ENCODE measurements at regions not wholly inside any gene's neighbourhood (a gene's known extent, or its start where the extent isn't known, plus 50 kb on each side); places are given as distances from the start of the nearest gene placed in this dataset.

DNA sequence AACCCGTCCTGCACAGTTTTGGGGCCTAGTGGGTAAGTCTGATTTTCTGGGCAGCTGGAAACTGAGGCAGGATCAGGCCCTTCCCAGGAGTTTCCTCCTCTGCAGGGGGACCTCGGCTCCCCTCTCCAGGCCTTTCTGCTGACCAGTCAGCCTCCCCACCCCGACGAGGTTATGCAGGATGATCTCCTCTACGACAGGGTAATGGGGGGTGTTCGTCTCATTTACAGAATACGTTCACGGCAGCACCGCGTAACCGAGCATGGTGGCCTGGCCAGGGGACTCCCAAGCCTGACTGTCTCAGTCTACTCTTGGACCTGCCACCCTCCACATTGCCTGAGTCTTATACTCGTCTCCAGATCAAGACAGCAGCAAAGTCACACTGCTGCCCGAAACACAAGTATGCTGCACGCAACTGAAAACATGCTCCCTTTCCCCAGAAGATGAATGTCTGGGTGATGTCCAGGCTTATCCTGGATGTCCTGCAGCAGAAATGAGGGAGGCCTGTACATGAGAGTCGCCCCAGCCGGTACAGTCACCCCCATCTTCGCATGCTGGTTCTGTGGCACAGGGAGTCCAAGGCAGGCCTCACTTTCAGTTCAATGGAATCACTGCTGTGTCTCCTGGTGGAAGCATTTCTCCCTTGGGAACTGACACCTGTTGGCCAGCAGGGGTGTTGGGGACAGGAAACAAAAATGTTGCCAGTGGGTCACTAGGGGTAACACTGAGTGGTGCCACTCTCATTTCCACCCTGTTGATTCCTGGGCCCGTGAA is 120.8 kb downstream of the SOX1 start:
- no peak for TF ChIP-seq CTCF (IDR thresholded peaks at IDR 0.05; ENCODE audit: unreplicated experiment in 3 of 3)
- Mint-ChIP-seq H3K27ac (no peak overlapping the region), H3K36me3 (ENCODE audit: low read depth) (no peaks in the 10 kb centered on the region), H3K4me1 (no peaks in the 10 kb centered on the region), H3K9me3 (peaks cover 16% of the 10 kb centered on the region), H3K27me3 (ENCODE audit: low read depth) (peaks cover 43% of the 10 kb centered on the region), H3K4me3 (no peak overlapping the region)

GRCh38 chr13:112188298-112188610 is 121.3 kb downstream of the SOX1 start:
- no peak overlapping the region for H3K27ac Mint-ChIP-seq
- TF ChIP-seq CTCF (IDR thresholded peaks at IDR 0.05; ENCODE audit: unreplicated experiment in 3 of 3) = no peak
- no peaks in the 10 kb centered on the region for H3K36me3 Mint-ChIP-seq (ENCODE audit: low read depth)

GRCh38 chr13:112193463-112194166 is 126.7 kb downstream of the SOX1 start:
- no peaks in the 10 kb centered on the region for H3K4me1 Mint-ChIP-seq
- TF ChIP-seq CTCF (IDR thresholded peaks at IDR 0.05; ENCODE audit: unreplicated experiment in 3 of 3) = no peak
- no peak overlapping the region for H3K27ac Mint-ChIP-seq
- H3K36me3 Mint-ChIP-seq (ENCODE audit: low read depth) = no peaks in the 10 kb centered on the region
- H3K27me3 Mint-ChIP-seq (ENCODE audit: low read depth) = peaks cover 77% of the 10 kb centered on the region
- no peak overlapping the region for H3K4me3 Mint-ChIP-seq
- H3K9me3 Mint-ChIP-seq = peaks cover 21% of the 10 kb centered on the region

More at GRCh38 chr13:112188298-112188610, 121.3 kb downstream of the SOX1 start:
- Mint-ChIP-seq H3K9me3 (peaks cover 22% of the 10 kb centered on the region), H3K27me3 (ENCODE audit: low read depth) (peaks cover 48% of the 10 kb centered on the region), H3K4me1 (no peaks in the 10 kb centered on the region), H3K4me3 (no peak overlapping the region)

GRCh38 chr13:112194167-112194530 is 127.2 kb downstream of the SOX1 start:
- no peaks in the 10 kb centered on the region for H3K36me3 Mint-ChIP-seq (ENCODE audit: low read depth)
- TF ChIP-seq CTCF (IDR thresholded peaks at IDR 0.05; ENCODE audit: unreplicated experiment in 3 of 3) = no peak
- peaks cover 19% of the 10 kb centered on the region for H3K9me3 Mint-ChIP-seq
- no peak overlapping the region for H3K27ac Mint-ChIP-seq
- no peak overlapping the region for H3K4me3 Mint-ChIP-seq
- H3K27me3 Mint-ChIP-seq (ENCODE audit: low read depth) = peaks cover 80% of the 10 kb centered on the region
- no peaks in the 10 kb centered on the region for H3K4me1 Mint-ChIP-seq

GRCh38 chr13:112194579-112194978 is 127.6 kb downstream of the SOX1 start:
- peaks cover 76% of the 10 kb centered on the region for H3K27me3 Mint-ChIP-seq (ENCODE audit: low read depth)

More at GRCh38 chr13:112194579-112194978, 127.6 kb downstream of the SOX1 start:
- no peak overlapping the region for H3K27ac Mint-ChIP-seq
- H3K4me3 Mint-ChIP-seq = no peak overlapping the region
- no peak for TF ChIP-seq CTCF (IDR thresholded peaks at IDR 0.05; ENCODE audit: unreplicated experiment in 3 of 3)
- no peaks in the 10 kb centered on the region for H3K4me1 Mint-ChIP-seq
- no peaks in the 10 kb centered on the region for H3K36me3 Mint-ChIP-seq (ENCODE audit: low read depth)
- H3K9me3 Mint-ChIP-seq = peaks cover 19% of the 10 kb centered on the region

Data from nephron (organoid).